HG03045 (cell line): ENCODE measurements at regions not wholly inside any gene's neighbourhood (a gene's known extent, or its start where the extent isn't known, plus 50 kb on each side); places are given as distances from the start of the nearest gene placed in this dataset.
"Not testable (repeated sequence)": the region's sequence is repeated elsewhere in the genome, so short reads cannot be mapped to it uniquely, and the experiment has no call there.

Experiments
- ATAC-seq: cut with Tn5 transposase; IDR thresholded peaks from one replicate; pipeline ENCODE4 v1.9.1; 2021; ENCODE audit warnings: mild to moderate bottlenecking, moderate library complexity; ENCODE audit not compliant: unreplicated experiment

DNA sequence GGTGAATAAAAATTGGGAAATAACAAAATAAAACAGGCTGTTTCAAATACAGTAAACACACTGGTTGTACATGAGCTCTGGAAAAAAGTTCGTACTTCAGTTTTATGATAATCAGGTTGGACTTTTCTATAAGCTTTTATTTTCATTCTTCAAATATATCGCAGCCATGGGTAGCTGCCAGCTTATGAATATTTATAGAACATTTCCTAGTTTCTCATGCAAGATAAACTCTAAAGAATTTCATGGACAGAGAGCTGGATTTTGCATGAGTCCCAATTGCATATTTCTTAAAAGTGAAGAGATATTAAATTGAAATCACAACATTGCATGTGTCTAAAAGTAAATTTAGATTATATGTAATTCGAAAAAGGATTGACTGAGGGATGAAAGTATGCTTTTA lies 827.6 kb downstream of the SLC6A15 start:
- ATAC-seq: no peak

DNA sequence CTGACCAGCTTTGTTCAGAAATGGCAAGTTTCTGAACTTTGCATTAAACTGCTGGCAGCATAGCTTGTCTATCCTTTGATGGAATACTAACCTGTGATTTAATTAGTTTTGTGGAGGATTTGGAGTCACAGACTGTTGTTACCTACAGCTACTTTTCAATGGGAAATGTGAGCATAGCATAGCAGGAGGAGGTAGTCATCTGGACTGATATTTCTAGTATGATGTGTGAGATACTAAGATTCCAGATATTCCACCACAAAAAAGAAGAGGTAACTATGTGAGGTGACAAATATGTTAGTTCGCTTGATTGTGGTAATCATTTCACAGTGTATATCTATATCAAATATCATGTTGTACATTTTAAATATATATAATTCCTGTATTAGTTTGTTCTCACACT lies 833.0 kb downstream of the SLC6A15 start:
- ATAC-seq: no peak

DNA sequence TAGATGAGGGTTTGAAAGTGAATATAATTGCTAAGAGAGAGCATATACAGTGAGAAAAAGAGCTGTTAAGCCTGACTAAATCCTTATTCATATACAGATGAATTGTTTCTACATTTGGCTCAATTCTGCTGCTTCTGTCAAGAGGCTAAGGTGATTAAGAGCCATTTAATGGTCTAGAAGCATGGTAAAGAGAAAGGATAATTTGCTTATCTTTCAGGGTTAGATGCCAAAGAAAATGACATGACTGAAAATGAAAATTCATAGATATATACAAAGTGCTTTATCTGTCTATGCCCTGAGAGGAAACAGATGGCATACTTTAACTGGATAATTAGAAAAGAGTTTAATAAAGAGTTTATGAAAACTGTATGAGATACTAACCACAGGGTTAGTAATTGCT lies 834.9 kb downstream of the SLC6A15 start:
- ATAC-seq: no peak

DNA sequence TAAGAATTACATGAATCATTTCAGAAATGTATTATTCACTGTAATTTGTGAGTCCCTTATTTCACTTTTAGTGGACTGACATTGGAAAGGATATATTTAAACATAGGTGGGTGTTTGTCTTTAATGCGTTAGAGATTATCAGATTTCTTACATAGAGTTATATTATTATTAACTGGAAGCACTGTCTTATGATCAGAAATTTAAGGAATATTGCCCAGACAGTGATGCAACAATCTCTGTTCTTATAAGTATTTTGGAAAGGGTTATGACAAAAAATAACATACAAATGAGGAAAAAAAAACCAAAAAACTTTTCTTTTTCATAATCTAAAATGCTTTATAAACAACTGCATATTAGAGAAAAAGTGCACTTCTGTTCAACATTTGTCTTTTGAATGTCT lies 836.6 kb downstream of the SLC6A15 start:
- ATAC-seq: no peak

DNA sequence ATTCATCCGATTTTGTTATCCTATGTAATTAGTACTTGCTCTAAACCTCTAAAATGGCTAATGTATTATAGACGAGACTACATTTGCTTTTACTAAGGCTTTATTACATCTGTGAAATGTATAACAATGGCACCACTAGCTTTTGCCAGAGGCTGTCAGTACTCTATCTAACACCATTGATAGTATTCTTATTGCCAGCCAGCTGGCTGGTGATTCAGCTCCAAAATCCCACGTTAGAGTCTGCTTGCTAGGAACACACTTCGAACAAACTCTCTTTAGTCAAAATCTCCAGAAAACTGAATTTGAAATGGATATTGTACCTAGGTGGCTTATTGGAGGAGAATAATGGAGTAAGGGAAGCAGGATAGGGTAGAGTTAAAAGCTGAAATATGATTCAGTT lies 839.2 kb downstream of the SLC6A15 start:
- no peak for ATAC-seq

DNA sequence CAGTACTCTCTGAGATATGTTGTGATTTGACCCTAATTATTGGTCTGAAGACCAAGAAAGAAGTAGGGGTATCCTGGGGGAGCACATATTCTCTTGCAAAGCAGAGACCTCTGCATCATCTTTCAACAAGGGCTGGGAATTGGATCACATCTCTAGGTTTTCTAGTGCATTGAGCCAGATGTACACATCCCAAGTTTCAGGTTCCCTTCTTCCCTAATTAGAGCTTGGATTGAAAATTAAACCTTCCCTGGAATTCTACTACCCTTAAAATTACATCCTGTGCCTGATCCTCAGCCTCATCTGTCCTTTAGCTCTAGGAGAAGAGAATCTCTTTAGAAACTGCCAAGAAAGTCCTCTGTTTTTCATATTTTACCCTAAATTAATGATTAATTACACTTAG lies 839.6 kb downstream of the SLC6A15 start:
- no peak for ATAC-seq

DNA sequence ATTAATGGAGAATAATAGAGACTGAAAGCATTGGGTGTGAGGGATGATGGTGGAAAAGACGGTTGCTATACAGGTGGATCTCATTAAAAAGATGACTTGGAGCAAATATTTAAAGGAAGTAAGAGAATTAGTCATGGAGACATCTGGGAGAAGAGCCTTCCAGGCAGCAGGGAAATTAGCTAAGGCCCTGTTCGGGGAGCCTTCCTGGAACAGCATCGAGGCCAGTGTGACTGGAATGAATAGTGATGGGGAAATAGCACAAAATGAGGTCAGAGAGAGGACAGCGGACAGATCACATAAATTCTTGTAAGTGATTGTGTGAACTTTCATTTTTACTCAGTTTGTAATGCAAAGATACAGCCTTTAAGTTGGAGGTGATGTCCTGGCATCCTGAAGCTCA lies 842.3 kb downstream of the SLC6A15 start:
- no peak for ATAC-seq

DNA sequence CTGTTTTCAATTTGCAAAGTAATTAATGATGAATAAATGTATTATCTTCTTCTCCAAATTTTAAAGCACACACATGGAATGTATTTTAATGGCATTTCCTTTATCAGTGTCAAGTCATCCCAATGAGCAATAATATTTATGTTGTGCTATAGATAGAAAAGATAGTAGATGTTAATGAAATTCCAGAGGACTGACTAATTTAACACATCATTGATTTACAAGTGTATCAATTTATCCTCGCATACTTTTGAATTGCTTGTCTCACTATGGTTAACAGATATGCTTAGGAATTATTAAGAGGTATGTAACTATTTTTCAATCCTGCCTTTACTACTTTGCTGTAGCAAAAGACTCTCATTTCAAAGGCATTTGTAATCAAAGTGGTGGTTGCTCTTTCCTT lies 842.9 kb downstream of the SLC6A15 start:
- ATAC-seq: no peak

DNA sequence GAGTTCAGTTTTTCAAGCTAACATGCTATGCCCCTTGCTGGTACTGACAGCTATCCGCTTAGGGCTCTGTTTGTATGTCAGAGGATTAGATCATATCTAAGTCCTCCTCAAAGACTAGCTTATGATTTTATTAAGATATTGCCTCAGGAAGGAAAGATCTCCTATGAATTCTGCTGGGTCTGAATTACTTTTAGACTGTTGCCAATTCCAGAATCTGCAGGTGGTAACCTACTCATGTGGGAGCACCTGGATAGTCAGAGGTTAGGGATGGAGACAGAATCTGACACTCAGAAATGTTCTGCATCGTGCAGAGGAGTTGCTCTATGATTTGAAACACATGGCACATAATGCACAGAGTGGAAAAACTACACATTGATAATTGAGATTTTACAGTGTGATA lies 843.4 kb downstream of the SLC6A15 start:
- no peak for ATAC-seq

DNA sequence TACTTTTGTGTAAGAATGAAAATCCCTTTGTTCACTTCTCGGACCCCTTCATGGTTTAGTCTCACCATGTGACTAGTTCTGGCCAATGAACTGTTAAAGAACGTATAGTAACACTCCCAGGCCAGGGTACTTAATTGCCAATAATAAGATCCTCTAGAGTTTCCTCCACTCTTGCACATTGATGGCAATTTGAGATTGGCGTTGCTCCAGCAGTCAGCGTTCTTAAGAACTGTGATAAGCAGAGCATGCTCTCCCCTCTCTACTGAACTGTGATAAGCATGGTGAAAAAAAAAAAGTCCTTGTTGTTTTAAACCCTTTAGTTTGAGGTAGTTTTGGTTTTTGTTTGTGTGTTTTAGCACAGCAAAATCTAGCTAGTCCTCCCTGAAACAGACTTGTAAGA lies 854.5 kb downstream of the SLC6A15 start:
- no peak for ATAC-seq

DNA sequence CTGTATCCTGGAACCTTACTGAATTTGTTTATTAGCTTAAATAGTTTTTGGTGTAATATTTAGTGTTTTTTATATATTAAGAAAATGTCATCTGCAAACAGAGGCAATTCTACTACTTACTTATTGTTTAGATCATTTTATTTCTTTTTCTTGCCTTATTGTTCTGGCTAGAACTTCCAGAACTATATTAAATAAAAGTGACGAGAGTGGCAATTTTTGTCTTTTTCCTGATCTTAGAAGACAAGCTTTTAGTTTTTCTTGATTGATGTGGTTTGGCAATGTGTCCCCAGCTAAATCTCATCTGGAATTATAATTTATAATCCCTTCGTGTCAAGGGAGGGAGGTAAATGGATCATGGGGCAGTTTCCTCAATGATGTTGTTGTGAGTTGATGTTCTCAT lies 857.8 kb downstream of the SLC6A15 start:
- ATAC-seq: no peak

DNA sequence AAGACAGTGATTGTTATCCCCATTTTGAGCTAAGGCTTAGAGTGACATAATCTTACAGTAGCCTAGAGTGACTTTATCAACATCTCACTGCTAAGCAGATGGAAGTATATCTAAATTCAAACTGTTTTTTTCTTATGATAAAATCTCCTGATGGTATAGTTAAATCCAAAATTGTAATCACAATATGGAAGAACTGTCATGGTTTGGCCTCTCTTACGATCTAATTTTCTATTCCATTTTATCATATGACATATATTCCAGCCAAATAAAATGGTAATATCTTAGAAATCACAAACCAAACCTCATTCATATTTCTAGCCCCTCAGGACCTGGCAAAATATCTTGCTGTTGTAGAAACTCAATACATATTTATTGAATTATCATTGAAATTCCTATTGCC lies 864.7 kb downstream of the SLC6A15 start:
- ATAC-seq: no peak

DNA sequence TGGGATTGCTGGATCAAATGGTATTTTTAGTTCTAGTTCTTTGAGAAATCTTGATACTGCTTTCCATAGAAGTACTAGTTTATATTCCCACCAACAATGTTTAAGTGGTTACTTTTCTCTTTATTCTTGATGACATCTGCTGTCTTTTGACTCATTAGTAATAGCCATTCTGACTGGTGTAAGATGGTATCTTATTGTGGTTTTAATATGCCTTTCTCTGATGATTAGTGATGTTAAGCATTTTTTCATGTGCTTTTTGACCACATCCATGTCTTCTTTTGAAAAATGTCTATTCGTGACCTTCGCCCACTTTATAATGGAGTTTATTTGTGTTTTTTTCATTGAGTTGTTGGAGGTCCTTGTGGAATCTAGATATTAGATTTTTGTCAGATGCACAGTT lies 865.7 kb downstream of the SLC6A15 start:
- ATAC-seq: no peak

DNA sequence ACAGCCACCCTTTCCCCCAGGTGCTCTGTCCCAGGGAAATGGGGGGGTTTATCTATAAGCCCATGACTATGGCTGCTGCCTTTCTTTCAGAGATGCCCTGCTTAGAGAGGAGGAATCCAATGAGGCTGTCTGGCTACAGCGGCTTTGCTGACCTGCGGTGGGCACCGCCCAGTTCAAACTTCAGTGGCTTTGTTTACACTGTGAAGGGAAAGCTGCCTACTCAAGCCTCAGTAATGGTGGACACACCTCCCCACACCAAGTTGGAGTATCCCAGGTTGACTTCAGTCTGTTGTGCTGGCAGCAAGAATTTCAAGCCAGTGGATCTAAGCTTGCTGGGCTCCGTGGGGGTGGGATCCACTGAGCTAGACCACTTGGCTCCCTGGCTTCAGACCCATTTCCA lies 869.2 kb downstream of the SLC6A15 start:
- no peak for ATAC-seq

DNA sequence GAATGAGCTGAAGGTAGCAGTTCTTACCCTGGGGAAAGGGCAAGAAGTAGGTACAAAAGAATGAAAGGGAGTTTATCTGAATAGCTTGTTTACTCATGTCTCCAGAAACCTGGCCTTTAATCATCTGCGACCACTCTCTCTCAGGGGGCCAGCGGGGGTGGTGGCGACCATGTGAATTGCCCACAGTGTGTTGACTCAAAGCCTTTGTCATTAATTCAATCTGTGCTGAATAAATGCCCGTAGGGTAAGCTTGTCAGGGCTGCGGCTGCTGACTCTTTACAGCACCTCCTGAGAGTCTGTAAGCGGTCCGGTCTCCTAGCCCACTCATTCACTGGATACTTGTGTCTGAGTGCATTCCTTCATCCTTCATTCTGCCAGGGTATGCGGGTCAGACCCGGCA lies 874.4 kb downstream of the SLC6A15 start:
- no peak for ATAC-seq

DNA sequence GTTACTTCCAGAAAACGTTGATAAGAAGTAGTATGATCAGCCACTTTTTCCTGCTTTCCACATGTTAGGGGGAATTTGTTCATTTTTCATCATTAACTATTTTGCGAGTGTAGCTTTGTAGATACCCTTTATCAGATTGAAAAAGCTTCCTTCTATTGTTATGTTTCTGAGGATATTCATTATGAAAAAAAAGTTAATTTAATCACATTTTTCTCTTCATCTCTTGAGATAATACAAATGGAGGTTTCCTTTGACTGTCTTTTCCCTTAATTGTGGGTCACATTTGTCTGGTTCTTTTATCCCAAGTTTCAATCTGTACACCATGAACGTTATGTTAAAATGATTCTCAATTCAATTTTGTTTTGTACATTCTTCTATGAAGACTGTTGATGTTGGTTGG lies 875.7 kb downstream of the SLC6A15 start:
- no peak for ATAC-seq

DNA sequence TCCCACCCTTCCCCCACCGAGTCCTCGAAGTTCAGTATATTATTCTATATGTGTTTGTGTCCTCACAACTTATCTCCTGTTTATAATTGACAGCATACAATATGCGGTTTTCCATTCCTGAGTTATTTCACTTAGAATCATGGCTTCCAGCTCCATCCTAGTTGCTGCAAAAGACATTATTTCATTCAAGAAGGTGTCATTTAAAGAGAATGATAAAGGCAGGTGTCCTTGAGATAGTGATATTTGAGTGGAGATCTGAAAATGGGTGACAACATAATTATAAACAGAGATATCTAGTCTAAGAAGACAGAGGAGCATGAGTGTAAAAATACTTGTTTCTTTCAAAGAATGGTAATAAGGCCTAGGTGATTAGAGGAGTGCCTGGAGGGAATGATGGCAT lies 876.8 kb downstream of the SLC6A15 start:
- no peak for ATAC-seq

DNA sequence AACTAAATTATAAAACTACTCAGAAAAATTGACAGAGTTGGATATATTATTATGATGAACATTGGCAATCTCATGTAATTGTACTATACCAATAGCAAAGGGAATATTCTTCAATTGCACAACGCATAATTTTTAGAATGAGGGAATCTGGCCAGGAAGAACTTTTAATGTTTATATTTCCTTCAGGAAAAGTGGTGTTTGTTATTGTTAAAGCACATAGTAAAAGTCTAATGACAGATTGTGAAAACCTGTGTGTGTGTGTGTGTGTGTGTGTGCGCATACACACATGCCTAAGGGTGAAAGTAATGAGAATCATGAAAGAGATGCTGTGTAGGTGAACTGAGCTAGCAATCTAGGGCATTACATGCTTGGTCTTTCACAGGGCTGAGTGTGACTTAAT lies 877.7 kb downstream of the SLC6A15 start:
- ATAC-seq: no peak

DNA sequence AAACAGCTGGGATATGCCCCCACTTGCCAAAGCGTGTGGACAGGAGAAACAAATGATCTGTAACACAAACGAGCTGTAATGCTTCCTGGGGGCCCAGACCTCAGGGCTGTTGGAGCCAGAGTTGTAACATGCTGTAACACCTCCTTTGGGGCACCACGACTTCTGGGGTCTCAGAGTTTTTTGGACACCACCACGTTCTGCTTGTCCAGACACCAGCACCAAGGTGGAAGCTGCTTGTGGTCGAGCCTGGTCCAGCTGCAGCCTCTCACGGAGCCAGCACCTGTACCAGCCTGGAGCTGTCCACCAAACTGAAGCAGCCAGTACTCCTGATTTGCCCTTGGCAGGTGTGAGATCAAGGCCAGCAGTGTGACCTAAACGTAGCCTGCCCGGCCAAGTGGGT lies 879.4 kb downstream of the SLC6A15 start:
- no peak for ATAC-seq

DNA sequence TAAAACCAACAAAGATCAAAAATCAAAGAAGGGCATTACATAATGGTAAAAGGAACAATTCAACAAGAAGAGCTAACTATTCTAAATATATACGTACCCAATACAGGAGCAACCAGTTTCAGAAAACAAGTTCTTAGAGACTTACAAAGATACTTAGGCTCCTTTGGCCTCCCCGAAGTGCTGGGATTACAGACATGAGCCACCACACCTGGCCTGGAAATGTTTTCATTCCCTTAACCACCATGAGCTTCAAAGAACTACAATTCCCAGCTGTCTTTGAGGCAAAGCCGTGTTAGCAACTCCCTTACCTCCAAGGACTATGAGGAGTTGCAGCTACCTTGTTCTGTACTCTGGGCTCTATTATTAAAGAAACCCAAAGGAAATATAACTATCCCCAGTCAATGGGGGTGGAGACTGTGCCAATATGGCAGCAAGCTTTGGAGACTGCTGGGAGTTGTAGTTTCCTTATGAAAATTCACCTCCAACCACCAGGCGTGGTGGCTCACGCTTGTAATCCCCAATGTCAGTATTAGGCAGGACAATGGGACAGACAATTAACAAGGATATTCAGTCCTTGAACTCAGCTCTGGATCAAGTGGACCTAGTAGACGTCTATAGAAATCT lies 893.9 kb downstream of the SLC6A15 start:
- ATAC-seq: not testable (repeated sequence)

DNA sequence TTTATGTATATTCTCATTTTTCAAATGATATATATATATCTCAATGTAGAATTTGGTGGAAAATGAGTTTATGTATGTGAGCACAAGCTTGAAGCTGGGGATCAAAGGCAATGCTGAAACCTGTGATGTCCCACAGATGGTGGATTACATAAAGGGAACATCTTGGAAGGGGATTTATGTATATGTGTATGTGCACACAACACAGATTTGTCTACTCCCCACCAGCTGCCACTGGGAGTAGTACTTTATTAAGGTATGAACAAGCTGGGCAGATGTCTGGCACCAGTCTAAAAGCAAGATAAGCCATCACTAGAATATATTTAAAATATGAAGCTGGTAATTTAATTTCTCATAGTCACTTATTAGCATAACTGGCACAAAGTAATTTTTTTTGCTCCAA lies 895.6 kb downstream of the SLC6A15 start:
- ATAC-seq: no peak

DNA sequence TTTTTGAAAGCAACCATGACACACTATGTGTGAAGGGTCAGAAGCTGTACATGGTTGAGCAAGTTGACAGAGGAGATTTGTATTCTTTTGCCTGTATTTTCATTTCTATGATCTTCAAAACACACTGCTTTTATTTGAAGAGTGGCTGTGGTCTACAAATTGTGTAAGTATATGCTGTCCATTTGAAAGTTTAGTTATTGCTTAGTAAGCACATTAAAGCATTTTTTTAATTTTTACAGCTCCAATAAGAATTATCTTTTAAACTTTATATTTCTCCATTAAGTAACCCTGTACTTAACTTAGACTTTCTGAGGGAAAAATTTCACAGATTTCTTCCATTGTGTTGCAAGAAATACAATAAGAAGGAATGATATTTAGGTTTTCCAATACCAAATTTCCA lies 915.2 kb downstream of the SLC6A15 start:
- no peak for ATAC-seq

DNA sequence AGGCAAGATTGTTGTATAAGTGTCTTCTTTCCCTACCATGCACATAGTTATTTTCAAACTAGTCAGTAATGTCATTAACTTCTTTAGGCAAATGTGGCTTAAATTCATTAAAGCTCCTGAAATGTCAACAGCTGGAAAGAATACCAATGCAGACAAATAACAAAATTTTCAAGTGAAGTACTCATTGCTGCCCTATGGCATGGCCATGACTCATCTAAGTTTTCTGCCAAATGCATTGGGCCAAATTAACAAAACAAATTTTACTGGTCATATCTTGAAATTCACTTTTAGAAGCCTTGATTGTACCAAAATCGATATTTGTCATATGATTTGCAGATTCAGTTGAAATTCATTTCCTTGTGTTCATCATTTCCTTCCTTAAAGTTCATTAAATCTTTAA lies 915.9 kb downstream of the SLC6A15 start:
- no peak for ATAC-seq

DNA sequence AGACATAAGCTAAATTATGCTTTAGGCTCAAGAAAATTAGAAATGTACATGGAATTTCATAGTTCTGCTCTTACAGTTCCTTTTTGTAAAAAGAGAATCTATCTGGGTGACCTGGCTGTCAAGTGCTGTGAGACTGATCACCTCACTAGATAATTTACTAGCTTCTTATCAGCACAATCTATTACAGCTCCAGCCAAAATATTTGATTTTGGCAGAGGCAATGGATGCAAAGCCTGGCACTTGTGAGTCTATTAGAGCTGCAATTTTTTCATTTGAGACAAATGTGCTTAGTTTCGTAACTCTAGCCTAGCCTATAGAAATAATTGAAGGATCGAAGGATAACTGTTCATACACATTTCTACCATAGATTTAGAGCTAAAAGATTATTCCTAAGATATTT lies 927.5 kb downstream of the SLC6A15 start:
- no peak for ATAC-seq
